ENCODE measurements at regions not wholly inside any gene's neighbourhood (a gene's known extent, or its start where the extent isn't known, plus 50 kb on each side); places are given as distances from the start of the nearest gene placed in this dataset.

DNA sequence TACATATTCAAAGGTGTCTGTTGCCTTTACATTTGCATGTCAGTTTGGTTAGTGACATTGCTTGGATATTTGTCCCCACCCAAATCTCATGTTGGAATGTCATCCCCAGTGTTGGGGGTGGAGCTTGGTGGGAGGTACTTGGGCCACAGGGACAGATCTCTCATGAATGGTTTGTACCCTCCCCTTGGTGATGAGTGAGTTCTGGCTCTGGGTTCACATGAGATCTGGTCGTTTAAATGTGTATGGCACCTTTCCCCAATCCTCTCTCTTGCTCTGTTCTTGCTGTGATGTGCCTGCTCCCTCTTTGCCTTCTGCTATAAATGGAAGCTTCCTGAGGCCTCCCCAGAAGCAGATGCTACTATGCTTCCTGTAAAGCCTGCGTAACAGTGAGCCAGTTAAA lies 207.9 kb upstream of the DIO3 start:
- H3K4me1 ChIP-seq (ENCODE audit: insufficient read depth, low read length) = no peaks in the 10 kb centered on the region
- peaks cover 24% of the 10 kb centered on the region for H3K9me3 ChIP-seq (ENCODE audit: insufficient read depth, low read depth, low read length)
- WGBS = 90% methylated on average over 1 of the region's 2 CpGs
- H3K36me3 ChIP-seq (ENCODE audit: insufficient read depth, low read length) = no peaks in the 10 kb centered on the region
- no peak overlapping the region for H3K9ac ChIP-seq (ENCODE audit: low read depth, low read length)
- H3K27ac ChIP-seq (ENCODE audit: low read depth, low read length) = no peak overlapping the region
- H3K27me3 ChIP-seq (ENCODE audit: insufficient read depth, low read length) = no peaks in the 10 kb centered on the region
- no peak overlapping the region for H3K4me3 ChIP-seq (ENCODE audit: low read length)

DNA sequence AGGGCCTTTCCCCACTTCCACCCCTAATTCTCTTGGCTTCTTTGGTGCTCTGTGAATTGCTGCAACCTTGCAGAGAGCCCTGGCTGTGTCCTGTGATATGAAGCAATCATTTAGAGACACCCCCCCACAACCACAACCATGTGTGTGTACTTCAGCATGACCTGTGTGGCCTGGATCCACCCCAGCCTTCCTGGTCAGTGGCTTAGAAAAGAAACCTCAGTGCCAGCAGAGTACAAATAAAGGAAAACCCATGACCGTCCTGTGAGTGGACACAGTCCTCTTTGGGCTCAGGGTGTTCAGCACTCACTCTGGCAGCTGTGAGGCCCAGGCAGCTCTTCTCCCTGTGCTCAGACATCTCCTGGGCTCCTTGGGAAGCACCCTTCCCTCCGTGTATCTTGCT lies 206.6 kb upstream of the DIO3 start:
- H3K9me3 ChIP-seq (ENCODE audit: insufficient read depth, low read depth, low read length) = peaks cover 15% of the 10 kb centered on the region; the same call in 1 of the 2 replicates

DNA sequence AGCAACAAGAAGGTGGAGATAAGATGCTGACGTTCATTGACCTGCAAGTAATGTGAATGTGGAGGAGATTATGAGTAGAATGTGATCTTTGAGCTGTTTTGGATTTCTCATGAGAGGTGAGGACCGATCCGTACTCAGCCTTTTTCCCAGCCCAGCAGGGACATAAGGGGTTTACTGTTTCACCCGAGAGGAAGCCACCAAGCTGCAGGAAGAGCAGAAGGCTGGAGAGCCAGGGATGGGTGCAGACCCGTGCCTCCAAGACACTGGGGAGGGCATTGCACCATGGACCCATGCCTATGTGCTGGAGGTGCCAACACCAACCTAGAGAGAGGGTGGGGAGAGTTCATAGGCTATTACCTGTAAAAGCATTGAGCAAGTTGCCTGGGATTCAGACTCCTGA lies 206.0 kb upstream of the DIO3 start:
- Histone ChIP-seq H3K4me1 (ENCODE audit: insufficient read depth, low read length) (peaks cover 6% of the 10 kb centered on the region; the same call in 1 of the 2 replicates), H3K27ac (ENCODE audit: low read depth, low read length) (no peak overlapping the region), H3K36me3 (ENCODE audit: insufficient read depth, low read length) (no peaks in the 10 kb centered on the region), H3K27me3 (ENCODE audit: insufficient read depth, low read length) (no peaks in the 10 kb centered on the region), H3K9me3 (ENCODE audit: insufficient read depth, low read depth, low read length) (peaks cover 15% of the 10 kb centered on the region; the same call in 1 of the 2 replicates), H3K4me3 (ENCODE audit: low read length) (no peak overlapping the region), H3K9ac (ENCODE audit: low read depth, low read length) (no peak overlapping the region)
- 95% methylated on average over 5 of the region's 5 CpGs for WGBS

More for the DNA sequence above, 206.6 kb upstream of the DIO3 start:
- H3K27ac ChIP-seq (ENCODE audit: low read depth, low read length) = no peak overlapping the region
- H3K36me3 ChIP-seq (ENCODE audit: insufficient read depth, low read length) = no peaks in the 10 kb centered on the region
- no peaks in the 10 kb centered on the region for H3K27me3 ChIP-seq (ENCODE audit: insufficient read depth, low read length)
- H3K9ac ChIP-seq (ENCODE audit: low read depth, low read length) = no peak overlapping the region
- H3K4me1 ChIP-seq (ENCODE audit: insufficient read depth, low read length) = peaks cover 3% of the 10 kb centered on the region; the same call in 1 of the 2 replicates
- 92% methylated on average over 2 of the region's 2 CpGs for WGBS
- H3K4me3 ChIP-seq (ENCODE audit: low read length) = no peak overlapping the region

DNA sequence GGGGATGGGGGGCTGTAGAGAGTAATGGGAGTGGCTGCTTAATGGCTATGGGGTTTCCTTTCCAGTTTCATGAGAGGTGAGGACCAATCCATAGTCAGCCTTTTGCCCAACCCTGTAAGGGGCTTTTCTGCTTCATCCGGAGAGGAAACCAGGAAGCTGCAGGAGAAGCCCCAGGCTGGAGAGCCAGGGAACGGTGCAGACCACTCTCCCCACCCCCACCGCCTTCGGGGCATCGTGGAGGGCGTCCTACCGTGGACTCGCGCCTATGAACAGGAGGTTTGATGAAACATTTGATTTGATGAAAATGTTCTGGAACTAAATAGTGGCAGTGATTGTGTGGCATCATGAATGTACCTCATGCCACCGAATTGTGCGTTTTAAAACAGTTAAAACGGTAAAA lies 204.3 kb upstream of the DIO3 start:
- Histone ChIP-seq H3K27ac (ENCODE audit: low read depth, low read length) (no peak overlapping the region), H3K9ac (ENCODE audit: low read depth, low read length) (no peak overlapping the region), H3K27me3 (ENCODE audit: insufficient read depth, low read length) (no peaks in the 10 kb centered on the region), H3K4me1 (ENCODE audit: insufficient read depth, low read length) (peaks cover 6% of the 10 kb centered on the region; the same call in 1 of the 2 replicates), H3K36me3 (ENCODE audit: insufficient read depth, low read length) (no peaks in the 10 kb centered on the region), H3K4me3 (ENCODE audit: low read length) (no peak overlapping the region), H3K9me3 (ENCODE audit: insufficient read depth, low read depth, low read length) (peaks cover 15% of the 10 kb centered on the region; the same call in 1 of the 2 replicates)
- 91% methylated on average over 12 of the region's 12 CpGs for WGBS

DNA sequence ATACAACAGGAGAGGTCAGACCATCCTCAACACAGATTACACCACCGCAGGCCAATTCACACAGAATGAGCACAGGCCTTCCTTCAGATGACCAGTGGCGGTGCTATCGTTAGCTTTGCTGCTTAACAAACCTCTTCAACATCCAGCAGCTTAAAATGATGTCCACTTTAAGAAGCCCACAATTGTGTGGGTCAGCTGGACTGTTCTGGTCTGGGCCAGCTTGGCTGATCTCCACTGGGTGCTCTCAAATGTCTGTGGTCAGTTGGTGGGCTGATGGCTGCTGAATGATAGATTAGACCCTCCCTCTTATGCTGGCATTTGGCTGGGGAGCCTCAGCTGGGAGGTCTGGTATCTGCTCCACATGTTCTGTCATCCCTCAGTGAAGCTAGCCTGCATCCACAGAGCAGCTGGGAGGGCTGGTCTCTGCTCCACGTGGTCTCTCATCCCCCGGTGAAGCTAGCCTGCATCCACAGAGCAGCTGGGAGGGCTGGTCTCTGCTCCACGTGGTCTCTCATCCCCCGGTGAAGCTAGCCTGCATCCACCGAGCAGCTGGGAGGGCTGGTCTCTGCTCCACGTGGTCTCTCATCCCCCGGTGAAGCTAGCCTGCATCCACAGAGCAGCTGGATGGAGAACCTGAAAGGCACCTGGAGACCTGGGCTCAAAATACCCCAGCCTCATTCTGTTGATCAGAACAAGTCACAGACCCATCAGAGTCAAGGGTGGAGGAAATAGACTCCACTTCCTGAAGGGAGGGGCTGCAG lies 203.6 kb upstream of the DIO3 start:
- WGBS = 94% methylated on average over 10 of the region's 10 CpGs
- no peak overlapping the region for H3K27ac ChIP-seq (ENCODE audit: low read depth, low read length)
- H3K4me1 ChIP-seq (ENCODE audit: insufficient read depth, low read length) = peaks cover 6% of the 10 kb centered on the region; the same call in 1 of the 2 replicates
- no peaks in the 10 kb centered on the region for H3K36me3 ChIP-seq (ENCODE audit: insufficient read depth, low read length)
- H3K4me3 ChIP-seq (ENCODE audit: low read length) = no peak overlapping the region
- H3K27me3 ChIP-seq (ENCODE audit: insufficient read depth, low read length) = no peaks in the 10 kb centered on the region
- H3K9me3 ChIP-seq (ENCODE audit: insufficient read depth, low read depth, low read length) = peaks cover 15% of the 10 kb centered on the region; the same call in 1 of the 2 replicates
- H3K9ac ChIP-seq (ENCODE audit: low read depth, low read length) = no peak overlapping the region

DNA sequence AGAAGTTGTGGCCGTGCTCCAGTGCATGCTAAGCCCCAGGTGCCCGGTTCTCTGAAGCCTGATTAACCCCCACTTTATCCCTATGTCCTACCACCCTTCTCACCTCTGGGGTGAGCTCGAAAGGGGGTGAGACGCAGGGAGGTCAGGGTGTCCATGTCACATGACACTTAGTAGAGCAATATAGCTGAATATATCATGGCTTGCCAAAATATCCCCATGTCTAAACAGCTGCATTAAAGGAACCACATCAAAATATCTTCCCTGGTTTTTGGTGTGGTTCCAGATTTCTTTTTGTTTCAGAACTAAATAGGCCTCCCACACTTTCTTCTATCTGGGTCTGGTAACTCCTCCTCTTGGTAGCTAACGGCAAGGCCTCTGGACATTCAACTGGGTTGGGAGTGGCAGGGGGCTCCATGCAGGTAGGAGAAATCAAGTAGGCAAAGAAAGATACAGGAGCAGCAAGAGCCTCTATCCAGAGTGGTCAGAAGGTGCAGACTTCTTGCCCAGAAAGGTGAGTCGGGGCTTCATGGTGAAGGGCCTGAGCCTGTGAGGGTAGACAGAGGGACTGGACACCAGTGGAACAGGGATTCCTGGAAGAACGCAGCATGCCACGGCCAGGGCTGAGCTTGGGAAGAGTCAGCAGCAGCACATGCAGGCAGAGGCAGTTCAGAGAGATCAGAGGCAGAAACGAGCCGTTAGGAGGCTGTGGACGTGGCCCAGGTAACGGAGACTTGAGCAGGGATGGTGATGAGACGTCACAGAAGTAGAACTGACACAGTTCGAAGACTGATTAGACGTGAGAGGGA lies 202.8 kb upstream of the DIO3 start:
- no peak overlapping the region for H3K9ac ChIP-seq (ENCODE audit: low read depth, low read length)
- WGBS = 96% methylated on average over 15 of the region's 15 CpGs
- no peaks in the 10 kb centered on the region for H3K36me3 ChIP-seq (ENCODE audit: insufficient read depth, low read length)
- no peak overlapping the region for H3K4me3 ChIP-seq (ENCODE audit: low read length)
- H3K4me1 ChIP-seq (ENCODE audit: insufficient read depth, low read length) = peaks cover 6% of the 10 kb centered on the region; the same call in 1 of the 2 replicates
- no peak overlapping the region for H3K27ac ChIP-seq (ENCODE audit: low read depth, low read length)
- peaks cover 14% of the 10 kb centered on the region; the same call in 1 of the 2 replicates for H3K9me3 ChIP-seq (ENCODE audit: insufficient read depth, low read depth, low read length)
- H3K27me3 ChIP-seq (ENCODE audit: insufficient read depth, low read length) = no peaks in the 10 kb centered on the region

DNA sequence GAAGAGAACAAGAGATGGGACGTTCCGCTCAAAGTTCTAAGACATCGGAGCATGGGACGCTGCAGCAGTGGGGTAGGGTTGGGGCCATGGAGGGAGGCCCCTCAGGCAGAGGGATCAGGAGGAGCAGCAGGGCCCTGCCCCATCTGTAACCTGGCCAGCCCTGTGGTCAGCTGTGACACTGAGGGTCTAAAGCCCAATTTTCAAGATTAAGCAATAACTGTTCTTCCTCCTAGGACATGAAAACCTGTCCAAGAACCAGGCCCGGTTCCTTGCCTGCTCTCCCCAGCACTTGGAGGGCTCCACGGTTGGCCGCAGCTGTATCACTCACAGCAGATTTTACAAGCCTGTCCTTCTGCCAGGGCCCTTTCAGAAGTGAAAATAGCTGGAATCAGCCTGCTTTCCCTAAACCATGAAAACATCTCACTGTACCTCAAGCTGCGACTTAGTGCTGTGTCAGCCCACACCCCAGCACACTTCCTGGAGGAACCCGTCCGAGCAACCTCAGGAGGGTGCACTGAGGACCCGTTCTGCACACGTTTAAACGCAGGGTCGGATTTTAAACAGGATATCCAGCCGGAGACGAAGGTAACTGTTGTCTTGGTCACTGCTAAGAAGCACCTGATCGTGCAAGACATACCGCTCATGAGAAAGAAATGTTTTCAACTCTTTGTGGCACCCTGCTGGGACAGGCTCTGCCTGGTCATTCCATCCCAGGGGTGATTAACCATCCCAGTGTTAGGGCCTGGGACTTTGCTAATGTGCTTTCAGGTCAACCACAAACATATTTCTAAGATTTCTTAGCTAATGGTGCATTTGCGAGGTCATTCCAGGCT lies 201.9 kb upstream of the DIO3 start:
- no peak overlapping the region for H3K9ac ChIP-seq (ENCODE audit: low read depth, low read length)
- H3K36me3 ChIP-seq (ENCODE audit: insufficient read depth, low read length) = no peaks in the 10 kb centered on the region
- H3K4me1 ChIP-seq (ENCODE audit: insufficient read depth, low read length) = peaks cover 6% of the 10 kb centered on the region; the same call in 1 of the 2 replicates
- H3K4me3 ChIP-seq (ENCODE audit: low read length) = no peak overlapping the region
- no peak overlapping the region for H3K27ac ChIP-seq (ENCODE audit: low read depth, low read length)
- no peaks in the 10 kb centered on the region for H3K27me3 ChIP-seq (ENCODE audit: insufficient read depth, low read length)
- H3K9me3 ChIP-seq (ENCODE audit: insufficient read depth, low read depth, low read length) = 0 out of 2 replicates have a peak, but pooled peaks cover 6% of the 10 kb centered on the region
- 92% methylated on average over 19 of the region's 19 CpGs for WGBS

DNA sequence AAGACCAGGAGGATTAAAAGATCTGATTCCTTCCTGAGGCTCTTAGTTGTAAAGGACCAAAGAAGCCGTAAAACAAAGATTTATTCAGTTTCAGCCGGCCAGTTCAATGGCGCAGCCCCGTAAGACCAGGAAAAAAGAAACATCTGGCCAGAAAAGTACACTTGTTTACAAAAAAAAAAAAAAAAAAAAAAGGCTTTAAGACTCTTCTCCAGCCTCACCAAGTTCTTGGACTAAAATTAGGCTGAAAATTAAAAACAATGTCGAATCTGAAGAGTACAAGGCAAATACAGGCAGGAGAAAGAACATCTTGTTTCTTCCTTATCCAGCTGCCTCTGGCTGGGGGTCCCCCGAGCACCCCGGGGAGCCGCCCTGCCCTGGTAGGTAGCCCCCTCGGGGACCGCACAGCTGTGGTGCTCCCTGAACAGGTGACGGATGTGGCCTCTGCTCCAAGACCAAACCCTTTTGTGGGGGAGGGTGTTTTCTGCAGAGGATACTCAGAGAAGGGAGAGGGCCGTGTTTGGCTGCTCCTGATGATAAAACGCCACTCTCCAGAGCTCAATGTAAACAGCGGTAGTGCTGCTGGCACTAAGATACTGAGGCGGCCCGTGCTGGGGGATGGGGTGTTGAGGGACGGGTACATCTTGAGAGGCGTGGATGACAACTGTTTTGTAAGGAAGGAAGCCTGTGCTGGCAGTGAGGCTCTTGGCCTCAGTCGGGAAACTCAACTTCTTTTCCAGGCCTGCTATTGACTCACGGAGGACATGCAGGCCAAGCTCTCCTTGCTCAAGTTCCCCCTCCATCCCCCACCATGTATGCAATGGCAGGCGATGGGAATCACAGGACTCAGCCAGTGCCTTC lies 201.0 kb upstream of the DIO3 start:
- H3K4me1 ChIP-seq (ENCODE audit: insufficient read depth, low read length) = peaks cover 6% of the 10 kb centered on the region; the same call in 1 of the 2 replicates
- no peaks in the 10 kb centered on the region for H3K27me3 ChIP-seq (ENCODE audit: insufficient read depth, low read length)
- 89% methylated on average over 21 of the region's 21 CpGs for WGBS
- H3K4me3 ChIP-seq (ENCODE audit: low read length) = no peak overlapping the region
- no peak overlapping the region for H3K9ac ChIP-seq (ENCODE audit: low read depth, low read length)
- H3K27ac ChIP-seq (ENCODE audit: low read depth, low read length) = no peak overlapping the region
- no peaks in the 10 kb centered on the region for H3K36me3 ChIP-seq (ENCODE audit: insufficient read depth, low read length)
- H3K9me3 ChIP-seq (ENCODE audit: insufficient read depth, low read depth, low read length) = 0 out of 2 replicates have a peak, but pooled peaks cover under 1% of the 10 kb centered on the region

DNA sequence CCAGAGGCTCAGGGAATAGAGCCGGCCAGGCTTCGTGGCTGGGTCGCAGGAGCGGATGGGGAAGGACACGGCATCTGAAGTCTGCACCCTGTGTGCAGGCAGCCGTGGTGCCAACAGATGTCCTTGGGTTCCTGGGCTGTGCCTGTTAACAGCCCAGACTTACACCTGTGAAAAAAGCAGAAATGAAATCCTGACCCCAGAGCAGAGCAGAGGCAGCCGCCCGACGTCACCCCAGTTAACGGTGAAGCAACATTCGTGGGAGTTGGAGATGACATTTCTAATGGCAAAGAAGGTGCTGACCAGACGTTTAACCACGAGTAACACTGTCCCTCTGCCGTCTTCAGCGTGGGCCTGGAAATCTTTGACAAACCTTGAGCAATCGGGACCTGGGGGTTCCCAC lies 200.3 kb upstream of the DIO3 start:
- Histone ChIP-seq H3K9ac (ENCODE audit: low read depth, low read length) (no peak overlapping the region), H3K27ac (ENCODE audit: low read depth, low read length) (no peak overlapping the region)
- WGBS = 95% methylated on average over 16 of the region's 16 CpGs

More for the DNA sequence above, 200.3 kb upstream of the DIO3 start:
- H3K9me3 ChIP-seq (ENCODE audit: insufficient read depth, low read depth, low read length) = no peaks in the 10 kb centered on the region
- H3K4me3 ChIP-seq (ENCODE audit: low read length) = no peak overlapping the region
- H3K27me3 ChIP-seq (ENCODE audit: insufficient read depth, low read length) = no peaks in the 10 kb centered on the region
- H3K4me1 ChIP-seq (ENCODE audit: insufficient read depth, low read length) = peaks cover 6% of the 10 kb centered on the region; the same call in 1 of the 2 replicates
- no peaks in the 10 kb centered on the region for H3K36me3 ChIP-seq (ENCODE audit: insufficient read depth, low read length)
